ENCODE measurements at regions not wholly inside any gene's neighbourhood (a gene's known extent, or its start where the extent isn't known, plus 50 kb on each side); places are given as distances from the start of the nearest gene placed in this dataset.

- Histone ChIP-seq H3K9me3 (ENCODE audit: low read depth) (no peaks in the 10 kb centered on the region), H3K4me3 (no peak overlapping the region), H3K4me1 (ENCODE audit: low read depth) (no peaks in the 10 kb centered on the region), H3K27ac (no peak overlapping the region), H3K27me3 (no peaks in the 10 kb centered on the region), H3K36me3 (no peaks in the 10 kb centered on the region)
- no peak for TF ChIP-seq CTCF (IDR thresholded peaks at IDR 0.05; ENCODE audit: low read depth, low read length)
- DNase-seq (ENCODE audit: low read depth in 1 of 2, low spot score in 1 of 2): no peak
These were observed 205.1 kb downstream of the RND3 start for GRCh38 chr2:150282357-150282756.

- Histone ChIP-seq H3K9me3 (ENCODE audit: low read depth) (no peaks in the 10 kb centered on the region), H3K27ac (no peak overlapping the region), H3K4me3 (no peak overlapping the region), H3K4me1 (ENCODE audit: low read depth) (no peaks in the 10 kb centered on the region), H3K27me3 (no peaks in the 10 kb centered on the region), H3K36me3 (no peaks in the 10 kb centered on the region)
- peak in 1 of 2 donors; percentile 92 for DNase-seq (ENCODE audit: low read depth in 1 of 2, low spot score in 1 of 2)
- no peak for TF ChIP-seq CTCF (IDR thresholded peaks at IDR 0.05; ENCODE audit: low read depth, low read length)
These were observed 207.2 kb downstream of the RND3 start for GRCh38 chr2:150280231-150280630.

- Histone ChIP-seq H3K27ac (no peak overlapping the region), H3K4me3 (no peak overlapping the region), H3K4me1 (ENCODE audit: low read depth) (no peaks in the 10 kb centered on the region), H3K9me3 (ENCODE audit: low read depth) (no peaks in the 10 kb centered on the region), H3K36me3 (no peaks in the 10 kb centered on the region), H3K27me3 (no peaks in the 10 kb centered on the region)
- no peak for TF ChIP-seq CTCF (IDR thresholded peaks at IDR 0.05; ENCODE audit: low read depth, low read length)
- peak in 1 of 2 donors; percentile 4 for DNase-seq (ENCODE audit: low read depth in 1 of 2, low spot score in 1 of 2)
These were observed 207.8 kb downstream of the RND3 start for GRCh38 chr2:150279686-150280085.

- H3K36me3 ChIP-seq: no peaks in the 10 kb centered on the region
- no peak overlapping the region for H3K4me3 ChIP-seq
- no peak for DNase-seq (ENCODE audit: low read depth in 1 of 2, low spot score in 1 of 2)
- H3K4me1 ChIP-seq (ENCODE audit: low read depth): no peaks in the 10 kb centered on the region
- no peak for TF ChIP-seq CTCF (IDR thresholded peaks at IDR 0.05; ENCODE audit: low read depth, low read length)
- no peak overlapping the region for H3K27ac ChIP-seq
- H3K27me3 ChIP-seq: no peaks in the 10 kb centered on the region
- H3K9me3 ChIP-seq (ENCODE audit: low read depth): no peaks in the 10 kb centered on the region
These were observed 210.7 kb downstream of the RND3 start for GRCh38 chr2:150276737-150277136.

- TF ChIP-seq CTCF (IDR thresholded peaks at IDR 0.05; ENCODE audit: low read depth, low read length): no peak
- no peak for DNase-seq (ENCODE audit: low read depth in 1 of 2, low spot score in 1 of 2)
These were observed 213.4 kb downstream of the RND3 start for GRCh38 chr2:150274108-150274507.

More at GRCh38 chr2:150274108-150274507, 213.4 kb downstream of the RND3 start:
- Histone ChIP-seq H3K36me3 (no peaks in the 10 kb centered on the region), H3K4me1 (ENCODE audit: low read depth) (no peaks in the 10 kb centered on the region), H3K27ac (no peak overlapping the region), H3K27me3 (no peaks in the 10 kb centered on the region), H3K4me3 (no peak overlapping the region), H3K9me3 (ENCODE audit: low read depth) (no peaks in the 10 kb centered on the region)
